NOMO-1 (cell line): ENCODE measurements at regions not wholly inside any gene's neighbourhood (a gene's known extent, or its start where the extent isn't known, plus 50 kb on each side); places are given as distances from the start of the nearest gene placed in this dataset.

Source experiments
- DNase-seq, 2 experiments: peaks; one replicate each; lab custom pipeline; 2025; ENCODE audit not compliant: unreplicated experiment in 2 of 2; lab: John Stamatoyannopoulos, UW

- DNase-seq, result peak; percentile 59 to 65
Measured at GRCh38 chr7:118615-119391, 73.6 kb upstream of the FAM20C start.

- peak; percentile 56 to 68 for DNase-seq
Measured at GRCh38 chr7:119392-120163, 72.8 kb upstream of the FAM20C start.

- no peak for DNase-seq
Measured at GRCh38 chr7:120164-120991, 72.0 kb upstream of the FAM20C start.

- DNase-seq, result no peak
Measured at GRCh38 chr7:121002-121785, 71.2 kb upstream of the FAM20C start.

- no peak for DNase-seq
Measured at GRCh38 chr7:123237-123636, 69.1 kb upstream of the FAM20C start.

- no peak for DNase-seq
Measured at GRCh38 chr7:124130-124949, 68.0 kb upstream of the FAM20C start.

- DNase-seq, result no peak
Measured at GRCh38 chr7:125061-125475, 67.3 kb upstream of the FAM20C start.

GRCh38 chr7:125661-126060, 66.7 kb upstream of the FAM20C start:
- no peak for DNase-seq

- no peak for DNase-seq
Measured at GRCh38 chr7:126368-126767, 66.0 kb upstream of the FAM20C start.

- DNase-seq, result no peak
Measured at GRCh38 chr7:127064-127598, 65.2 kb upstream of the FAM20C start.

- DNase-seq, result peak in 1 of 2 experiments; percentile 27
Measured at GRCh38 chr7:128171-129080, 63.9 kb upstream of the FAM20C start.

- DNase-seq, result peak in 1 of 2 experiments; percentile 35
Measured at GRCh38 chr7:129366-130221, 62.8 kb upstream of the FAM20C start.

- DNase-seq, result no peak
Measured at GRCh38 chr7:130222-130572, 62.2 kb upstream of the FAM20C start.

GRCh38 chr7:130875-131780, 61.2 kb upstream of the FAM20C start:
- no peak for DNase-seq

- no peak for DNase-seq
Measured at GRCh38 chr7:131781-132482, 60.4 kb upstream of the FAM20C start.

- no peak for DNase-seq
Measured at GRCh38 chr7:132899-133298, 59.5 kb upstream of the FAM20C start.
